Transverse colon (tissue), 4 donors: ENCODE measurements at regions not wholly inside any gene's neighbourhood (a gene's known extent, or its start where the extent isn't known, plus 50 kb on each side); places are given as distances from the start of the nearest gene placed in this dataset.

ENCODE experiments used
- DNase-seq: peaks from one replicate; pipeline ENCODE4 v3.0.0-alpha.2; 2019
- H3K27ac ChIP-seq, 4 donors: fragments of 200-600 bp; sonication (generic); 2 replicates each; pipeline ENCODE4 v1.5.1; 2016 to 2018; ENCODE audit warnings: inconsistent platforms in 4 of 4
- H3K27me3 ChIP-seq: fragments of 200-600 bp; sonication (generic); 2 replicates; pipeline ENCODE4 v1.5.1; 2017; ENCODE audit warnings: inconsistent platforms
- H3K36me3 ChIP-seq, 4 donors: fragments of 200-600 bp; sonication (generic); 2 replicates each; pipeline ENCODE4 v1.5.1; 2017 to 2019; ENCODE audit warnings: inconsistent platforms in 4 of 4
- H3K4me1 ChIP-seq, 4 donors: fragments of 200-600 bp; sonication (generic); 2 replicates each; pipeline ENCODE4 v1.5.1; 2017 to 2020; ENCODE audit warnings: inconsistent platforms in 4 of 4
- H3K4me3 ChIP-seq, 4 donors: fragments of 200-600 bp; sonication (generic); 1 replicate in 1 of 4; 2 replicates in 3 of 4; pipeline versions ENCODE4 v1.5.1 to v1.6.1; 2017 to 2019; ENCODE audit warnings: inconsistent platforms in 4 of 4
- H3K9me3 ChIP-seq, 2 donors: fragments of 200-600 bp; sonication (generic); 2 replicates each; pipeline ENCODE4 v1.5.1; 2017 to 2019; ENCODE audit warnings: inconsistent platforms in 2 of 2
- EP300 ChIP-seq: sonication (generic); formaldehyde crosslinking; IDR thresholded peaks from one replicate; pipeline ENCODE4 v1.6.1; 2017; ENCODE audit warnings: antibody characterized with exemption, low read depth
- POLR2A ChIP-seq: fragments of 450-650 bp; IDR thresholded peaks from one replicate; pipeline ENCODE4 v1.6.1; 2016; ENCODE audit warnings: antibody characterized with exemption, mild to moderate bottlenecking, moderate library complexity
- POLR2AphosphoS5 ChIP-seq, 3 donors: sonication (generic); formaldehyde crosslinking; IDR thresholded peaks; one replicate each; pipeline ENCODE4 v1.6.1; 2016; ENCODE audit warnings: antibody characterized with exemption in 3 of 3
- WGBS, 2 donors: methylation state at CpG; one replicate each; pipeline ENCODE4 v1.1.5; 2018; ENCODE audit warnings: low coverage in 1 of 2; 5-methylcytosine and 5-hydroxymethylcytosine counted together
- in situ Hi-C, 4 donors: fragments of 200-750 bp; cut with MboI; loops; one replicate each; pipeline versions ENCODE4 v1.15.0 to v1.15.1; 2017; ENCODE audit warnings: low sequenced_read_pairs in 3 of 4, low pct_ligation_motif_present in 1 of 4, low pct_unique_long_range_greater_than_20kb in 1 of 4
- intact Hi-C: fragments of 100-400 bp; cut with DNase I; formaldehyde crosslinking; loops from one replicate; pipeline ENCODE4 v1.15.1; 2023; ENCODE audit warnings: low total_unique reads
- TF ChIP-seq, protein P1 (sequence below), 5 experiments: fragments of 200-600 bp in 3 of 5; fragments of 450-650 bp in 2 of 5; sonication (generic) in 3 of 5; IDR thresholded peaks; 1 replicate in 2 of 5; 2 replicates in 3 of 5; pipeline ENCODE4 v1.5.1; 2016 to 2017; ENCODE audit warnings: antibody characterized with exemption in 5 of 5, inconsistent platforms in 3 of 5, mild to moderate bottlenecking in 2 of 5, moderate library complexity in 1 of 5

DNA sequence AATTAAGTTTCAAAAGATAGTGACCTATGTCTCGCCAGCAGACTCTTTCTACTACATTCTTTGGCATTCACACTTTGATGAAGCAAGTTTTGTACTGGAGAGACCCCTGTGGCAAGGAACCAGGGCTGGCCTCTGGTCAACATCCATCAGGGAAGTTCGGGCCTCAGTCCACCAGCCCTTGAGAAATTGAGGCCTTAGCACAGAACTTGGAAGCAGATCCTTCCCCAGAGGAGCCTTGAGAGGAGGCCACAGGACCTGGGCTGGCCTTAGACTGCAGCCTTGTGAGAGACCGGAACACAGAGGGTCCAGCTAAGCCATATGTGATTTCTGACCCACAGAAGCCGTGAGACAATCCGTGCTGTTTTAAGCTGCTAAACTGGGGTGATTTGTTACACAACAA, 317.9 kb downstream of the ZSWIM6 start:
- H3K27ac ChIP-seq = no peak overlapping the region
- no peak overlapping the region for H3K4me3 ChIP-seq
- H3K4me1 ChIP-seq = no peaks in the 10 kb centered on the region
- DNase-seq = no peak
- TF ChIP-seq POLR2A = no peak
- TF ChIP-seq, protein P1, sequence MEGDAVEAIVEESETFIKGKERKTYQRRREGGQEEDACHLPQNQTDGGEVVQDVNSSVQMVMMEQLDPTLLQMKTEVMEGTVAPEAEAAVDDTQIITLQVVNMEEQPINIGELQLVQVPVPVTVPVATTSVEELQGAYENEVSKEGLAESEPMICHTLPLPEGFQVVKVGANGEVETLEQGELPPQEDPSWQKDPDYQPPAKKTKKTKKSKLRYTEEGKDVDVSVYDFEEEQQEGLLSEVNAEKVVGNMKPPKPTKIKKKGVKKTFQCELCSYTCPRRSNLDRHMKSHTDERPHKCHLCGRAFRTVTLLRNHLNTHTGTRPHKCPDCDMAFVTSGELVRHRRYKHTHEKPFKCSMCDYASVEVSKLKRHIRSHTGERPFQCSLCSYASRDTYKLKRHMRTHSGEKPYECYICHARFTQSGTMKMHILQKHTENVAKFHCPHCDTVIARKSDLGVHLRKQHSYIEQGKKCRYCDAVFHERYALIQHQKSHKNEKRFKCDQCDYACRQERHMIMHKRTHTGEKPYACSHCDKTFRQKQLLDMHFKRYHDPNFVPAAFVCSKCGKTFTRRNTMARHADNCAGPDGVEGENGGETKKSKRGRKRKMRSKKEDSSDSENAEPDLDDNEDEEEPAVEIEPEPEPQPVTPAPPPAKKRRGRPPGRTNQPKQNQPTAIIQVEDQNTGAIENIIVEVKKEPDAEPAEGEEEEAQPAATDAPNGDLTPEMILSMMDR (IDR thresholded peaks at IDR 0.05) = no peak
- no peak for TF ChIP-seq POLR2AphosphoS5 (IDR thresholded peaks at IDR 0.05)
- TF ChIP-seq EP300 = no peak
- no peaks in the 10 kb centered on the region for H3K27me3 ChIP-seq
- intact Hi-C loops = loop anchor here (10.0 kb wide), 1 partner anchor 485 kb away; the partner anchor contains the start of gene SMIM15
- no peaks in the 10 kb centered on the region for H3K36me3 ChIP-seq
- no peaks in the 10 kb centered on the region for H3K9me3 ChIP-seq
- WGBS, 2 donors = 87 to 90% methylated on average over 1 to 5 of the region's 5 CpGs
- in situ Hi-C loops = loop anchor here (25.0 kb wide), 3 partner anchors 313 to 588 kb away; partner anchors contain the start of genes SMIM15 (in 1 of the 4) and ZSWIM6 (in 1 of the 4)

GRCh38 chr5:61650661-61651060, 318.6 kb downstream of the ZSWIM6 start:
- Histone ChIP-seq H3K36me3 (no peaks in the 10 kb centered on the region), H3K4me3 (no peak overlapping the region), H3K4me1 (no peaks in the 10 kb centered on the region), H3K9me3 (no peaks in the 10 kb centered on the region), H3K27ac (no peak overlapping the region), H3K27me3 (no peaks in the 10 kb centered on the region)
- in situ Hi-C loops = loop anchor here in 3 of 4 donors (25.0 kb wide), 2 partner anchors 488 to 588 kb away; partner anchors contain the start of gene SMIM15 (in 1 of the 3)
- 80 to 94% methylated on average over 1 to 2 of the region's 2 CpGs for WGBS, 2 donors
- DNase-seq = no peak
- TF ChIP-seq POLR2A (no peak), POLR2AphosphoS5 (IDR thresholded peaks at IDR 0.05) (no peak), EP300 (no peak)
- TF ChIP-seq, protein P1 (IDR thresholded peaks at IDR 0.05) = no peak
- intact Hi-C loops = loop anchor here (10.0 kb wide), 1 partner anchor 486 kb away; the partner anchor contains the start of gene SMIM15

DNA sequence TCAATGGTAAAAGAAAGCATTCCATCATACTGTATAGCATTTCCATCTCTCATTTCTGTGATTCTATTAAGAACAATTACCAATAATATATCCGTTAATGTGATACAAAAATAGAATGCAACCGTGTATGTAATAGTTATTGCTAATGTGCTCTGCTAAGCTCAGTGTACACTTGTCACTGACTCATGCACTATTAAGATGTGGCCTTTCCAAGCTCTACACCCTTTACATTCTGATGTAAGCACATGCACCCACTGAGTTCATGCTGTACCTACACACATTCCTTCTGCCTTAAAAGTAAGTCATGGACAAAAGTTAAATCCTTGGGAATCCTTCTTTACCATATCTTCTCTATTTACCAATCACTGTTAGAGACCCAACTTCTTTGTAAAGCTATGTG, 319.1 kb downstream of the ZSWIM6 start:
- TF ChIP-seq POLR2A (no peak), EP300 (no peak), POLR2AphosphoS5 (IDR thresholded peaks at IDR 0.05) (no peak)
- TF ChIP-seq, protein P1 (IDR thresholded peaks at IDR 0.05) = no peak
- no peak overlapping the region for H3K27ac ChIP-seq
- no peaks in the 10 kb centered on the region for H3K36me3 ChIP-seq
- H3K4me3 ChIP-seq = no peak overlapping the region
- H3K4me1 ChIP-seq = no peaks in the 10 kb centered on the region
- WGBS, 2 donors = 77 to 89% methylated on average over 2 of the region's 2 CpGs
- no peaks in the 10 kb centered on the region for H3K9me3 ChIP-seq
- in situ Hi-C loops = loop anchor here in 3 of 4 donors (25.0 kb wide), 2 partner anchors 489 to 589 kb away; partner anchors contain the start of gene SMIM15 (in 1 of the 3)
- DNase-seq = no peak
- intact Hi-C loops = loop anchor here (10.0 kb wide), 1 partner anchor 486 kb away; the partner anchor contains the start of gene SMIM15
- H3K27me3 ChIP-seq = no peaks in the 10 kb centered on the region

DNA sequence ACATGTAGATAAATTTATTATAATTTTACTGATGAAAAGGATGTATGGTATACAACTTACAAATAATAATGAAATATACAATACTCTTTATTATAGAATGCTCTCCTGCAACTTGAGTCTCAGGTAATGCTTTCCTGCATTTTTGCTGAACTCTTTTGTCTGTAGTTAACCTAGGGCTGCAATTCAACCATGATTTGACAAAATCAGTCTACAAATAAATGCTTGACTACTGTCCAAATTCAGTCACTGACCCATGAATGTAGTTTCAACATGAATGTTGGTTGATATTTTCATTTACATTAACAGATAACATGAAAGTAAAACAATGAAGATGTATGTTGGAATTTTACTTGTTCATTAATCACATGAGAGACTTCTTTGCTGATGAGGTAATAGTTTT, 320.9 kb downstream of the ZSWIM6 start:
- Histone ChIP-seq H3K27me3 (no peaks in the 10 kb centered on the region), H3K27ac (no peak overlapping the region), H3K4me3 (no peak overlapping the region), H3K36me3 (no peaks in the 10 kb centered on the region), H3K4me1 (no peaks in the 10 kb centered on the region), H3K9me3 (no peaks in the 10 kb centered on the region)
- in situ Hi-C loops (loop anchor here in 3 of 4 donors (25.0 kb wide), 2 partner anchors 491 to 591 kb away; partner anchors contain the start of gene SMIM15 (in 1 of the 3)), intact Hi-C loops (loop anchor here (10.0 kb wide), 1 partner anchor 488 kb away; the partner anchor contains the start of gene SMIM15)
- no peak for TF ChIP-seq POLR2A
- TF ChIP-seq, protein P1 (IDR thresholded peaks at IDR 0.05) = no peak
- no peak for TF ChIP-seq EP300
- no peak for TF ChIP-seq POLR2AphosphoS5 (IDR thresholded peaks at IDR 0.05)
- DNase-seq = no peak
